Erythroblast (primary cell): ENCODE measurements at regions not wholly inside any gene's neighbourhood (a gene's known extent, or its start where the extent isn't known, plus 50 kb on each side); places are given as distances from the start of the nearest gene placed in this dataset.

Experiments
- GATA1 ChIP-seq: IDR thresholded peaks from 2 replicates; pipeline ENCODE4 v1.6.1; 2011; ENCODE audit warnings: low read depth, mild to moderate bottlenecking, control low read depth, low read length, moderate library complexity
- POLR2A ChIP-seq: IDR thresholded peaks from 2 replicates; pipeline ENCODE4 v1.6.1; 2011; ENCODE audit warnings: mild to moderate bottlenecking, low read length

GRCh38 chr10:121307411-121307980 is 290.7 kb downstream of the FGFR2 start:
- no peak for TF ChIP-seq POLR2A
- TF ChIP-seq GATA1 = no peak
